Gastroesophageal sphincter (tissue), 3 donors: ENCODE measurements at regions not wholly inside any gene's neighbourhood (a gene's known extent, or its start where the extent isn't known, plus 50 kb on each side); places are given as distances from the start of the nearest gene placed in this dataset.

Experiments
- POLR2A ChIP-seq, 2 donors: fragments of 450-650 bp; IDR thresholded peaks; one replicate each; pipeline ENCODE4 v1.6.1; 2017; ENCODE audit warnings: antibody characterized with exemption in 2 of 2, mild to moderate bottlenecking in 2 of 2, moderate library complexity in 1 of 2
- TF ChIP-seq, protein P1 (sequence below), 4 experiments: fragments of 200-600 bp in 2 of 4; fragments of 450-650 bp in 2 of 4; sonication (generic) in 1 of 4; IDR thresholded peaks; one replicate each; pipeline ENCODE4 v1.5.1; 2017 to 2019; ENCODE audit warnings: antibody characterized with exemption in 4 of 4, mild to moderate bottlenecking in 2 of 4, moderate library complexity in 2 of 4

DNA sequence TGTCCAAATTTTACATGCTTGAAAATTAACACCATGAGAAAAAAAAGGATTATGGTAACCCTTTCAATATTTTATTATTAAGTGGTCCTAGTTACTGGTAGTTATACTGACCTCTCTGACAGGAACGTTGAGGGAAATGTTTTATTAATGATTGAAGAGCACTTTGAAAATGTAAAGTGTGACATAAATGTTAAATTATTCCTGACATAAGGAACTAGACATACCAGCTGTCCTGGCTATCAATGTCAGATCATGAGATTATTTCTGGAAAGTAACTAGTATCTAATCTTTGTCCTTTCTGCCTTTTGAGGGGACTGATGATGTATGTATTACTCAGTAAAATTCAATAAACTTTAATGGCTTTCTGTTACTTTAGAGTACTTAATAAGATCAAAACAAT lies 1538.5 kb upstream of the CDH6 start:
- TF ChIP-seq, protein P1, sequence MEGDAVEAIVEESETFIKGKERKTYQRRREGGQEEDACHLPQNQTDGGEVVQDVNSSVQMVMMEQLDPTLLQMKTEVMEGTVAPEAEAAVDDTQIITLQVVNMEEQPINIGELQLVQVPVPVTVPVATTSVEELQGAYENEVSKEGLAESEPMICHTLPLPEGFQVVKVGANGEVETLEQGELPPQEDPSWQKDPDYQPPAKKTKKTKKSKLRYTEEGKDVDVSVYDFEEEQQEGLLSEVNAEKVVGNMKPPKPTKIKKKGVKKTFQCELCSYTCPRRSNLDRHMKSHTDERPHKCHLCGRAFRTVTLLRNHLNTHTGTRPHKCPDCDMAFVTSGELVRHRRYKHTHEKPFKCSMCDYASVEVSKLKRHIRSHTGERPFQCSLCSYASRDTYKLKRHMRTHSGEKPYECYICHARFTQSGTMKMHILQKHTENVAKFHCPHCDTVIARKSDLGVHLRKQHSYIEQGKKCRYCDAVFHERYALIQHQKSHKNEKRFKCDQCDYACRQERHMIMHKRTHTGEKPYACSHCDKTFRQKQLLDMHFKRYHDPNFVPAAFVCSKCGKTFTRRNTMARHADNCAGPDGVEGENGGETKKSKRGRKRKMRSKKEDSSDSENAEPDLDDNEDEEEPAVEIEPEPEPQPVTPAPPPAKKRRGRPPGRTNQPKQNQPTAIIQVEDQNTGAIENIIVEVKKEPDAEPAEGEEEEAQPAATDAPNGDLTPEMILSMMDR (IDR thresholded peaks at IDR 0.05) = no peak
- TF ChIP-seq POLR2A (IDR thresholded peaks at IDR 0.05) = no peak
